HepG2 (cell line): ENCODE measurements at regions not wholly inside any gene's neighbourhood (a gene's known extent, or its start where the extent isn't known, plus 50 kb on each side); places are given as distances from the start of the nearest gene placed in this dataset.

Experiments used
- ATAC-seq: fragments of 200-7000 bp; cut with Tn5 transposase; 3 replicates; pipeline ENCODE4 v1.9.1; 2020; ENCODE audit warnings: mild to moderate bottlenecking, moderate library complexity
- BruUV-seq: library from RNA; stranded (reverse); fragments of 400-500 nt; replicated peaks from 2 replicates; lab custom pipeline; 2021; lab: Mats Ljungman, UMichigan
- CTCF ChIA-PET: fragments of 300-600 bp; formaldehyde crosslinking; extraction: SDS; loops from one replicate; lab custom pipeline; 2021; ENCODE audit warnings: low total read pairs, inconsistent platforms, low intra/inter-chr PET ratio; lab: Yijun Ruan, JAX
- POLR2A ChIA-PET: fragments of 350-600 bp; sonication (Branson Sonifier 250); formaldehyde crosslinking; loops from one replicate; lab custom pipeline; 2020; ENCODE audit warnings: antibody characterized with exemption, inconsistent platforms; lab: Yijun Ruan, JAX
- DNase-seq: peaks from one replicate; pipeline ENCODE4 v3.0.0-alpha.2; 2015; ENCODE audit warnings: low spot score
- FAIRE-seq: peaks from 3 replicates; lab custom pipeline; 2011; peaks lifted over from hg19 to GRCh38; lab: Jason Lieb, UNC
- H2AFZ ChIP-seq: one replicate; pipeline ENCODE4 v1.6.1; 2011; ENCODE audit warnings: low read length, inconsistent platforms
- H3K27ac ChIP-seq: fragments of 300-600 bp; 3 replicates; pipeline ENCODE4 v1.8.0; 2011; ENCODE audit warnings: mixed run types, mild to moderate bottlenecking, mixed read lengths, low read length, inconsistent platforms; ENCODE audit not compliant: insufficient read depth; ENCODE audit errors: extremely low read length
- H3K27me3 ChIP-seq, 2 experiments: fragments of 200-600 bp in 1 of 2; 2 replicates in 1 of 2; 3 replicates in 1 of 2; pipeline versions ENCODE4 v1.6.0 to v1.8.0; 2011; ENCODE audit warnings: low read length in 2 of 2, mild to moderate bottlenecking in 2 of 2, moderate library complexity in 2 of 2, inconsistent platforms in 1 of 2; ENCODE audit not compliant: insufficient read depth in 2 of 2, control insufficient read depth in 1 of 2
- H3K36me3 ChIP-seq, 2 experiments: fragments of 200-600 bp in 1 of 2; replicated peaks in 1 of 2; 2 replicates in 1 of 2; 3 replicates in 1 of 2; pipeline versions ENCODE4 v1.5.1 to v1.8.0; 2011; ENCODE audit warnings: low read length in 2 of 2, inconsistent platforms in 1 of 2; ENCODE audit not compliant: insufficient read depth in 2 of 2, control insufficient read depth in 1 of 2
- H3K4me1 ChIP-seq: 2 replicates; pipeline ENCODE4 v1.5.1; 2012; ENCODE audit warnings: low read length, inconsistent platforms; ENCODE audit not compliant: insufficient read depth
- H3K4me2 ChIP-seq: 2 replicates; pipeline ENCODE4 v1.6.0; 2011; ENCODE audit warnings: low read depth, low read length, inconsistent platforms
- H3K4me3 ChIP-seq, 3 experiments: fragments of 200-600 bp in 1 of 3; sonication (generic), shearing (Covaris generic) in 1 of 3; replicated peaks in 1 of 3; 2 replicates each; pipeline ENCODE4 v1.5.1; 2011 to 2016; ENCODE audit warnings: low read length in 3 of 3, inconsistent platforms in 2 of 3, low read depth in 2 of 3, mild to moderate bottlenecking in 2 of 3, control low read depth in 1 of 3, mixed read lengths in 1 of 3; ENCODE audit not compliant: insufficient read depth in 1 of 3
- H3K79me2 ChIP-seq: one replicate; pipeline ENCODE4 v1.6.1; 2011; ENCODE audit warnings: low read length, inconsistent platforms; ENCODE audit not compliant: insufficient read depth
- H3K9ac ChIP-seq: 2 replicates; pipeline ENCODE4 v1.6.0; 2011; ENCODE audit warnings: mild to moderate bottlenecking, low read depth, low read length, inconsistent platforms; ENCODE audit not compliant: insufficient read depth
- H3K9me3 ChIP-seq: 2 replicates; pipeline ENCODE4 v1.5.1; 2012; ENCODE audit warnings: mild to moderate bottlenecking, low read length
- H4K20me1 ChIP-seq: 2 replicates; pipeline ENCODE4 v1.6.0; 2011; ENCODE audit warnings: inconsistent platforms, mild to moderate bottlenecking, low read length, moderate library complexity; ENCODE audit not compliant: insufficient read depth
- CBX2 ChIP-seq, 2 experiments: fragments of 200-600 bp in 1 of 2; sonication (generic); formaldehyde crosslinking in 1 of 2; IDR thresholded peaks; 2 replicates each; pipeline versions ENCODE4 v1.7.0 to v1.8.1; 2018 to 2022; ENCODE audit warnings: low read depth in 2 of 2, low read length in 1 of 2, mild to moderate bottlenecking in 1 of 2, missing genetic modification reagents in 1 of 2
- CEBPB ChIP-seq: IDR thresholded peaks from 2 replicates; pipeline ENCODE4 v1.6.1; 2011; ENCODE audit warnings: low read depth, low read length, improper control_type of control experiment, borderline replicate concordance
- FIP1L1 ChIP-seq: fragments of 200-400 bp; formaldehyde crosslinking; IDR thresholded peaks from 2 replicates; pipeline ENCODE4 v1.6.1; 2018; ENCODE audit warnings: low read depth, mild to moderate bottlenecking, low read length, moderate library complexity, borderline replicate concordance; ENCODE audit not compliant: insufficient read depth
- HNF4A ChIP-seq: sonication (generic); formaldehyde crosslinking; IDR thresholded peaks from 2 replicates; pipeline ENCODE4 v1.4.0; 2020; ENCODE audit warnings: missing genetic modification reagents
- WGBS: methylation state at CpG from one replicate; pipeline ENCODE4 v1.1.6; 2017; ENCODE audit warnings: low lambda C conversion rate; 5-methylcytosine and 5-hydroxymethylcytosine counted together
- in situ Hi-C: cut with HindIII; loops from 2 replicates; pipeline ENCODE4 v1.10.0; 2017; ENCODE audit warnings: low pct_unique_long_range_greater_than_20kb; ENCODE audit not compliant: extremely low pct_ligation_motif_present
- intact Hi-C: fragments of 100-400 bp; cut with micrococcal nuclease; formaldehyde crosslinking; loops from one replicate; pipeline ENCODE4 v1.10.0; 2022; ENCODE audit not compliant: unreplicated experiment

- no peak overlapping the region for H2AFZ ChIP-seq
- no peaks in the 10 kb centered on the region for H3K27me3 ChIP-seq
- no peaks in the 10 kb centered on the region for H3K36me3 ChIP-seq
- DNase-seq (no peak), FAIRE-seq (no peak), ATAC-seq (no peak)
- ChIA-PET POLR2A (no interaction called here), CTCF (no interaction called here)
- H3K9ac ChIP-seq = no peak overlapping the region
- no peaks in the 10 kb centered on the region for H3K79me2 ChIP-seq
- H3K4me3 ChIP-seq = no peak overlapping the region
- BruUV-seq = no TSS peak
- H3K4me2 ChIP-seq = no peak overlapping the region
- no peaks in the 10 kb centered on the region for H4K20me1 ChIP-seq
- 3% methylated on average over 3 of the region's 3 CpGs for WGBS
- in situ Hi-C loops = no loop called here
- H3K27ac ChIP-seq = no peak overlapping the region
- intact Hi-C loops = no loop called here
- no peaks in the 10 kb centered on the region for H3K4me1 ChIP-seq
- no peak for TF ChIP-seq FIP1L1
- TF ChIP-seq, all 625 proteins: peak for 0
- H3K9me3 ChIP-seq = no peaks in the 10 kb centered on the region
These were observed 193.4 kb upstream of the KIRREL3 start for GRCh38 chr11:127193950-127194349.

GRCh38 chr11:127191689-127192088 lies 191.1 kb upstream of the KIRREL3 start:
- in situ Hi-C loops (no loop called here), intact Hi-C loops (no loop called here)
- Histone ChIP-seq H3K4me3 (no peak overlapping the region), H3K27me3 (no peaks in the 10 kb centered on the region), H3K4me2 (no peak overlapping the region), H4K20me1 (no peaks in the 10 kb centered on the region), H3K9me3 (no peaks in the 10 kb centered on the region), H3K9ac (no peak overlapping the region), H2AFZ (no peak overlapping the region), H3K79me2 (no peaks in the 10 kb centered on the region), H3K36me3 (no peaks in the 10 kb centered on the region), H3K27ac (no peak overlapping the region), H3K4me1 (no peaks in the 10 kb centered on the region)
- DNase-seq = no peak
- ATAC-seq = no peak
- FAIRE-seq = no peak
- POLR2A ChIA-PET = no interaction called here
- TF ChIP-seq HNF4A (CRISPR knock-in tag) = no peak
- TF ChIP-seq CBX2 (IDR thresholded peaks at IDR 0.05; ENCODE audit: low read depth, low read length) = no peak
- TF ChIP-seq CBX2 (CRISPR knock-in tag; IDR thresholded peaks at IDR 0.05; ENCODE audit: low read depth) = no peak
- TF ChIP-seq CEBPB = peak; percentile 55; the same call in 1 of the 2 replicates
- 0% methylated on average over 1 of the region's 1 CpG for WGBS
- no TSS peak for BruUV-seq
- CTCF ChIA-PET = no interaction called here
